Right kidney (tissue), 1 donor: ENCODE measurements at regions not wholly inside any gene's neighbourhood (a gene's known extent, or its start where the extent isn't known, plus 50 kb on each side); places are given as distances from the start of the nearest gene placed in this dataset.
"Not testable (repeated sequence)": the region's sequence is repeated elsewhere in the genome, so short reads cannot be mapped to it uniquely, and the experiment has no call there.

Source experiments
- DNase-seq: peaks from one replicate; pipeline ENCODE4 v3.0.0-alpha.2; 2016

DNA sequence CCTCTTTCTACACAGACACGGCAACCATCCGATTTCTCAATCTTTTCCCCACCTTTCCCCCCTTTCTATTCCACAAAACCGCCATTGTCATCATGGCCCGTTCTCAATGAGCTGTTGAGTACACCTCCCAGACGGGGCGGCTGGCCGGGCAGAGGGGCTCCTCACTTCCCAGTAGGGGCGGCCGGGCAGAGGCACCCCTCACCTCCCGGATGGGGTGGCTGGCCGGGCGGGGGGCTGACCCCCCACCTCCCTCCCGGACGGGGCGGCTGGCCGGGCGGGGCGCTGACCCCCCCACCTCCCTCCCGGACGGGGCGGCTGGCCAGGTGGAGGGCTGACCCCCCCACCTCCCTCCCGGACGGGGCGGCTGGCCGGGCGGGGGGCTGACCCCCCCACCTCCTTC, 168.0 kb upstream of the SPRED2 start:
- not testable (repeated sequence) for DNase-seq

GRCh38 chr2:65599693-65600092, 167.3 kb upstream of the SPRED2 start:
- DNase-seq: no peak

DNA sequence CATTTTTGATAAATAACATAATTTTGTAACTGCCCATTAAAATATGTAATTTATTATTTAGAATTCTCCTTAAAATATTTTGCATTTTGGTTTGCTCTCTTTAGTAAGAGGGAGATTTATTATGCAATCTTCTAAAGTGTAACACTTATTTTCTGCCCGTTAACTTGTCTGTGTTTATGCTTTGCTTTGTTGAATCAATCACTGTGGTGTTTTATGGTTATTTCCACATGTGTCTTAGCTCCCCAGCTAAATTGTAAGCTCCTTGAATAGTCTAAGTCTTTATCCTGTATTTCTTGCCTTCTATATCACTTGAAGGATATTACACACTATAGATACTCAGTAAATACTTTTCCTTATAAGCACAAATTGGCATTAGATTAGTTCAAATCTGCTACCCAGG, 166.6 kb upstream of the SPRED2 start:
- no peak for DNase-seq

GRCh38 chr2:65598264-65598663, 165.9 kb upstream of the SPRED2 start:
- no peak for DNase-seq

DNA sequence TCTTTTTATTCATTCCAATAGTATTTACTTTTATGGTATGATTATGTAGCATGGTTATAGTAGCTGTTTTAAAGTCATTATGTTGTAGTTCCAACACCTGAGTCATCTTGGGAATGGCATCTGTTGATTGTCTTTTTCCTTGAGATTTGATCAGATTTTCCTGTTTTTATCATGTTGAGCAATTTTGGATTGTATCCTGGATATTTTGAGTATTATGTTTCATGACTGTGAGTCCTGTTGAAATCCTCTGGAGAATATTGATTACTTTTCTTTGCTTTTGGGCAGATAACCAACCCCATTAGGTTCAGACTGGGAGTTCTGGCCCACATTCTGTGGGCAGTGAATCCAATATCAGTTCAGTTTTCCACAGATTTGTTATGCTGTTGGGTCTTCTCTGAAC, 163.2 kb upstream of the SPRED2 start:
- no peak for DNase-seq

DNA sequence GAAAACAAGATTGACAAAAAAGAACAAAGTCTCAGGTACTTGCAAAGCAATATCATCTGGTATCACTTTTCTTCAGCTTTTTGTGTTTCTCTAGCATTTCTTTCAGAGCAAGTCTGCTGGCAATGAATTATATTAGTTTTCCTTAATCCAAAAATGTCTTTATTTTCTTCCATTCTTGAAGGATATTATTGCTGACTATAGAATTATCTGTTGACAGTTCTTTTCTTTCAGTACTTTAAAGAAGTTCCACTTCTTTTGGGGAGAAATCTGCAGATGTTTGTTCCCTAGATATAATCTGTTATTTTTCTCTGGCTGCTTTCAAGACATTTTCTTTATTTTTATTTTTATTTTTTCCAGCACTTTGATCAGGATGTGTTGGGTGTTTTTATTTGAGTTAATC, 161.8 kb upstream of the SPRED2 start:
- DNase-seq: no peak

GRCh38 chr2:65589667-65590066, 157.3 kb upstream of the SPRED2 start:
- no peak for DNase-seq

- no peak for DNase-seq
Measured at GRCh38 chr2:65587779-65588178, 155.4 kb upstream of the SPRED2 start.

GRCh38 chr2:65586516-65586915, 154.1 kb upstream of the SPRED2 start:
- DNase-seq: no peak

- DNase-seq: no peak
Measured at GRCh38 chr2:65583061-65583460, 150.7 kb upstream of the SPRED2 start.

DNA sequence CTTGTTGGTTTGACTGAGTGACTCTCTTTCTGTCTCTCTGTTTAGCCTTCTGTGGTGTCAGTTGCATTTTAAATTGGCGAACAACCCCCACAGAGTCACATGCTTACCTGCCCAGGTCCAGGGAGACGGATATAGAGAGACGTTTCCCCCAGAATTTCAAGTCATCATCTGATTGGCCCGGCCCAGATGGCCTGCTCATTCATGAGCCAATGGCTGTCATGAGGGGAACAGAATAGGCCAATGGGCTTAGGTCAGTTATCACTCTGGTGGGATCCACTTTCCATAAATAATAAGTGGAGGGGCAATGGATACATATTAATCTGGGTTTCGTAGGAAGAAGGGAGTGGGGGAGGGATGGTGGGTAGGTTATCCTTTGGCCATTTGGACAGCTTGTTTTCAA, 150.0 kb upstream of the SPRED2 start:
- no peak for DNase-seq

GRCh38 chr2:65580824-65581223, 148.4 kb upstream of the SPRED2 start:
- no peak for DNase-seq

GRCh38 chr2:65579506-65580235, 147.3 kb upstream of the SPRED2 start:
- DNase-seq: no peak

DNA sequence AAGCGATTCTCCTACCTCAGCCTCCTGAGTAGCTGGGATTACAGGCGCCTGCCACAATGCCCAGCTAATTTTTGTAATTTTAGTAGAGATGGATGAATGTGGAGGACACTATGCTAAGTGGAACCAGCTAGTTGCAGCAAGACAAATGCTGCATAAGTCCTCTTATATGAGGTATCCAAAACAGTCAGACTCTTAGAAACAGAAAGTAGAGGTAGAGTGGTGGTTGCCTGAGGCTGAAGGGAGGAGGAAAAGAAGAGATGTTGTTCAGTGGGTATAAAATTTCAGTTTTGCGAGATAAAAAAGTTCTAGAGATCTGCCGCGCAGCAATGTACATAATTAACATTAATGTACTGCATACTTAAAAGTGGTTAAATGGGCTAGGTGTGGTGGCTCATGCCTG, 145.3 kb upstream of the SPRED2 start:
- DNase-seq: no peak

- DNase-seq: no peak
Measured at GRCh38 chr2:65576861-65577601, 144.6 kb upstream of the SPRED2 start.

GRCh38 chr2:65576278-65576677, 143.9 kb upstream of the SPRED2 start:
- DNase-seq: no peak

DNA sequence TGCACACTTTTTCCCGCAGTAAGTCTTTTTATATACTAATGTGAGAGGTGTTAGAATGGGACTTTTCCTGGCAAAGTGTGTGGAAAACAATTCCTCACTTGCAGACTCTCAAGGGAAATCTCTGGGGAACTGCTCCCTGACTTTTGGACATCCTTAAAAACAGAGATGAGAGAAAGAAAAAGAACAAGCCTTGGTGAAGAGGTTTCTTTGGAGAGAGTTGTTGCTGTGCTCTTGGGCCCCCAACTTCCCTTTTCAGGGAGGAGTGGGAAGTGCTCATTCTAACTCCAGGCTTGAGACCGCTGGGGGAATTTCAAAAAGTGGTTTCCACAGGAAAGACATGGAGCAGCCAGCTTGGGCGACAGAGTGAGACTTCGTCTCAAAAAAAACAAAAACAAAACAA, 142.6 kb upstream of the SPRED2 start:
- DNase-seq: no peak

GRCh38 chr2:65568656-65569440, 136.4 kb upstream of the SPRED2 start:
- DNase-seq: not testable (repeated sequence)

GRCh38 chr2:65566617-65567016, 134.2 kb upstream of the SPRED2 start:
- DNase-seq: no peak

- no peak for DNase-seq
Measured at GRCh38 chr2:65565681-65566080, 133.3 kb upstream of the SPRED2 start.

DNA sequence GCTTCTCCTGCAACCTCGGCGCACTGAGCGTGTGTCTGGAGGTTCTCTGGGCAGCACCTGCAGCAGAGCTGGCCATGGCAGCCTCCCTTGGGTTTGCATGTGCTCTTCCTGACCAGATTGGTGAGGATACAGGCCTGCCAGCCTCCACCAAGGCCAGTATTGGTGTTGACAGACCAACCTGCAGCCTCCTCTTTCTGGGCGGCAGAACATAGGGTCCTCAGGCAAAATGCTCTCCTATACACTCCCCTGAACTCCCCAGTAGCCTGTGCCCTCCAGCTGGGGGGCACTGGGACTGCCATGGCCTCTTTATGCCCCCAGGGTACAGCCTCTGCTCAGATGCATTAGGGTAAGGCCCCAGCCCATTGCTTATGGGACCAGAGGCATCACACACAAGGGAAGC, 131.9 kb upstream of the SPRED2 start:
- DNase-seq: no peak

- no peak for DNase-seq
Measured at GRCh38 chr2:65562890-65563289, 130.5 kb upstream of the SPRED2 start.

GRCh38 chr2:65558743-65559142, 126.3 kb upstream of the SPRED2 start:
- DNase-seq: no peak
